H54 (cell line): ENCODE measurements at regions not wholly inside any gene's neighbourhood (a gene's known extent, or its start where the extent isn't known, plus 50 kb on each side); places are given as distances from the start of the nearest gene placed in this dataset.
"Not testable (repeated sequence)": the region's sequence is repeated elsewhere in the genome, so short reads cannot be mapped to it uniquely, and the experiment has no call there.

ENCODE experiments used
- DNase-seq: peaks from one replicate; pipeline ENCODE4 v3.0.0; 2011; ENCODE audit warnings: low spot score, mixed read lengths; ENCODE audit not compliant: insufficient read length
- FAIRE-seq: peaks from 3 replicates; lab custom pipeline; 2011; peaks lifted over from hg19 to GRCh38; lab: Jason Lieb, UNC
- POLR2A ChIP-seq: IDR thresholded peaks from 2 replicates; pipeline ENCODE4 v1.6.1; 2011; ENCODE audit warnings: low read depth, mild to moderate bottlenecking, low read length

DNA sequence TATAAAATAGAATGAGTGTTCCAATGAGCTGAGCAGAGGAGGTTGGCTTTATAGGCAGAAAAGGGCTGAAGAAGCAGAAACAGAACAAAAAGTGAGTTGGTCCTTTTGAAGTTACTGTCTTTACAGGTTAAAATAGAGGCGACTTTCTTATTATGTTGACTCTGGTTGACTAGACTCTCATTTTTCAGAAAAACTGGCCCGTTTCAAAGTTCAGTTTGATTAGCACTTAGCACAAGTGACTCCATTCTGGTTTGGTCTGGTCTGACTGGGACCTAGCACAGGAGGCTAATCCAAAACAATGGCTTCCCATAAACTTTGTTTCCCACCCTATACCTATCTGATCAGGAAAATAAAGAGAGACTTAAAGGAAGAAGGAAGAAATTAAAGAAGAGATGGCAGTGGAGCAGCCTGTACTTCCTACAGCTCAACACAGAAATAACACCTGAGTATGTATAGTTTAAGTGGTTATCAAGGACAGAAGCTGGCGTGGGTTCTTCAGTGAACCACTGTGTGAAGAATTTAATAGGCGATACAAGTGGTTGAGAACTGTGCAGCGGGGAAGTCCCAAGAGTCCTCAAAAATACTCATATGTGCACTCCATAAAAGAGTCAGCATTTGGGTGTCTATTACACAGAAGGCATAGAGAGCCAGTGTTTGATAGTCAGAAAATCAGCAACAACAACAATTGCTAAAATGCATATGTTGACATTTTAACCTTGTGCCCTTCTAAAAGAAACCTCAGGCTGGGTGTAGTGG is 554.8 kb upstream of the HTR2C start:
- FAIRE-seq: no peak
- TF ChIP-seq POLR2A: no peak
- no peak for DNase-seq

DNA sequence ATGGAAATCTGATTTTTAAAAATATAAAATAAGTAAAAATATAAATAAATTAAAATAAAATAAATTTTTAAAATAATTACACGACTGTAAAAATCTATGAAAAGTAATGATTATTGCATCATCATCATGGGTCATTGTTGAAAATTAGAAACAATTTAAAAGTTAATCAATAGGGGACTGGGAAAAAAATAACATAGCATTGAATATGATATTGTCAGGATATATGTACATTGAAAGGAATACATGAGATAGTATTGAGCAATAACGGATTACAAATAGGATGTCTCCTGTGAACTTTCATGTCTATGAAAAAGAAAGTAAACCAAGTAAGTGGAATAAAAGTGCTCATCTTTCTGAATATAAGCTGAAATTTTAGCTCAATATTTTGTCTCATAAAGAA is 566.8 kb upstream of the HTR2C start:
- no peak for FAIRE-seq
- no peak for TF ChIP-seq POLR2A

DNA sequence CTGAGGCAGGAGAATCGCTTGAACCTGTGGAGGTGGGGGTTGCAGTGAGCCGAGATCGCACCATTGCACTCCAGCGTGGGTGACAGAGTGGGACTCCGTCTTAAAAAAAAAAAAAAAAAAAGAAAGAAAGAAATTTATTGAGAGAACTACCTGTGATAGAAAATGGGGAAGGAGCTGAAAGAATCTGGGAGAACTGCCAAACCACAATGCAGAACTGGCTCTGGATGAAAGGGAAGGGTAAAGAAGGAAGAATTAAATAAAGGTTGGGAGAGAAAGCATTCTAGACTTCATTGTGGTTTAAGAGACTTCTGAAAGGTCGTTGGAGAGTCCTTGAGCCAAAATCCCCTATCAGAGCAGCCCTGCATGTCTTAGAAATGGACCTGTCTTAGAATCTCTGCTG is 567.9 kb upstream of the HTR2C start:
- DNase-seq (no peak), FAIRE-seq (no peak)
- no peak for TF ChIP-seq POLR2A

More for the DNA sequence above, 566.8 kb upstream of the HTR2C start:
- DNase-seq: no peak

DNA sequence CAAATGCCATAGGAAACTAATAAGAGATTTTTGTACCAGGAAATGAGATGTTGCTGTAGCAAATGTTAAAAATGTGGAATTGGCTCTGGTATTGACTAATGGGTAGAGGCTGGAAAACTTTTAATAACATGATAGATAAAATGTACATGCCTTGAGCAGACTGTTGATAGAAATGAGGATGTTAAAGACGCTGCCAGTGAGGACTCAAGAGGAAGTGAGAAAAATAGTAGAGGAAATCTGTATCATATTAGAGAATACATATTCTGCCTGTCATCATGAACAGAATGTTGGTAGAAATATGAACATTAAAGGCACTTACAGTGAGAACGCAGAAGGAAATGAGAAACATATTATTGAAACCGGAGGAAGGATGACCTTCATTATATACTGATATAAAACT is 577.2 kb upstream of the HTR2C start:
- FAIRE-seq (no peak), DNase-seq (no peak)
- TF ChIP-seq POLR2A: no peak

DNA sequence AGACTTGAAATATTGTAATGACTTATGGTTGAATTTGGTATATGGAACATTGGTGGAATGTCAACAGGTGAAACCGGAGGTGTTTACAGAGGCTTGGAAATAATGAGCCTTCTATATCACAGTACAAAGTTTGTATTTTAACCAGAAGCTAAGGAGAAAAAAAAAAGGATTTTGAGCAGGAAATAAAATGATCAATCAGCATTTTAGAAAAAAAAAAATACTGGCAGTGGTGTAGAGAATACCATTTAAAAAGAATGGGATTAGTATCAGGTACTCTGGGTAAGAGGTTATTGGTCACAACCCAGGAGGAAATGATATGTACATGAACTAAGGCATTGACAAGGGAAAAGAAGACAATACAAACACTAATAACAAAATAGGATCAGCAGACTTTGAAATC is 587.1 kb upstream of the HTR2C start:
- no peak for TF ChIP-seq POLR2A

DNA sequence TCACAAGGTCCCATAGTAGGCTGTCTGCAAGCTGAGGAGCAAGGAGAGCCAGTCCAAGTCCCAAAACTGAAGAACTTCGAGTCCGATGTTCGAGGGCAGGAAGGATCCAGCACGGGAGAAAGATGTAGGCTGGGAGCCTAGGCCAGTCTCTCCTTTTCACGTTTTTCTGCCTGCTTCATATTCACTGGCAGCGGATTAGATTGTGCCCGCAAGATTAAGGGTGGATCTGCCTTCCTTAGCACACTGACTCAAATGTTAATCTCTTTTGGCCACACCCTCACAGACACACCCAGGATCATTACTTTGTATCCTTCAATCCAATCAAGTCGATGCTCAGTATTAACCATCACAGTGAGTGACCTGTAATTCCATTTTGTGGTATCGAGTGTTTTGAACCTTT is 592.2 kb upstream of the HTR2C start:
- DNase-seq, FAIRE-seq: not testable (repeated sequence)

More for the DNA sequence above, 587.1 kb upstream of the HTR2C start:
- FAIRE-seq (no peak), DNase-seq (no peak)

DNA sequence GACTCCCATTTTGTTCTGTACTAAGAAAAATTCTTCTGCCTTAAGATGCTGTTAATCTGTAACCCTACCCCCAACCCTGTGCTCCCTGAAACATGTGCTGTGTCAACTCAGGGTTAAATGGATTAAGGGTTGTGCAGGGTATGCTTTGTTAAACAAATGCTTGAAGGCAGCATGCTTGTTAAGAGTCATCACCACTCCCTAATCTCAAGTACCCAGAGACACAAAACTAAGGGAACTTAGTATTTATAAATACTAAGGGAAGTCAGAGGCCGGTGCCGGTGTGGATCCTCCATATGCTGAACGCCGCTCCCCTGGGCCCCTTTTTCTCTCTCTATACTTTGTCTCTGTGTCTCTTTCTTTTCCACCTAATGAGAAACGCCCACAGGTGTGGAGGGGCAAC is 593.2 kb upstream of the HTR2C start:
- not testable (repeated sequence) for FAIRE-seq, DNase-seq

DNA sequence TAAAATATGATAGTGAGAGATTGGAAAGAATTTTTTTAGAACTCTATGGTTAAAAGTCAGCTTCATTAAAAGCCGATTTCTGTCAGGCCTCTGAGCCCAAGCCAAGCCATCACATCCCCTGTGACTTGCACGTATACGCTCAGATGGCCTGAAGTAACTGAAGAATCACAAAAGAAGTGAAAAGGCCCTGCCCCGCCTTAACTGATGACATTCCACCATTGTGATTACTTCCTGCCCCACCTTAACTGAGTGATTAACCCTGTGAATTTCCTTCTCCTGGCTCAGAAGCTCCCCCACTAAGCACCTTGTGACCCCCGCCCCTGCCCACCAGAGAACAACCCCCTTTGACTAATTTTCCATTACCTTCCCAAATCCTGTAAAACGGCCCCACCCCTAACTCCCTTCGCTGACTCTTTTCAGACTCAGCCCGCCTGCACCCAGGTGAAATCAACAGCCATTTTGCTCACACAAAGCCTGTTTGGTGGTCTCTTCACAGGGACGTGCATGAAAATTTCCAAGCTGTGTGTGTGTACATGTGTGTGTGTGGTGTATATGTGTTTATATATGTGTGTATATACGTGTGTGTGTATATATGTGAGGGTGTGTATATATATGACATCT is 595.5 kb upstream of the HTR2C start:
- not testable (repeated sequence) for DNase-seq, FAIRE-seq

DNA sequence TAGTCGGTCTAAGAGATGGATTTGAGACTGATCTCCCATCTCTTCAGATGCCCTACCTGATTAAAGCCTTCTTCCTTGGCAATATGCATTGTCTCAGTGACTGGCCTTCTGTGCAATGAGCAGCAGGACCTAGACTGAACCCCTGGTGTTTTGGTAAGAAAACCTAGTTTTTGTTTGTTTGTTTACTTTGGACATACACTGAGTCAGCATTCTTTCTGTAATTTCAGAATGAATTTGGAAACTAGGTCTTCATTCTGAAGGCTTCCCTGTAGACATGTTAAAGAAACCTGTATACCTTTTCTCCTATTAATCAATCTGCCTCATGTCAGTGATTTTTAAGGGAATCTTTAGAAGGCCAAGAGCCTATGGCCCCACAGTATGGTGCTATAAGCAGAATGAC is 597.5 kb upstream of the HTR2C start:
- DNase-seq (no peak), FAIRE-seq (no peak)
- TF ChIP-seq POLR2A: no peak

DNA sequence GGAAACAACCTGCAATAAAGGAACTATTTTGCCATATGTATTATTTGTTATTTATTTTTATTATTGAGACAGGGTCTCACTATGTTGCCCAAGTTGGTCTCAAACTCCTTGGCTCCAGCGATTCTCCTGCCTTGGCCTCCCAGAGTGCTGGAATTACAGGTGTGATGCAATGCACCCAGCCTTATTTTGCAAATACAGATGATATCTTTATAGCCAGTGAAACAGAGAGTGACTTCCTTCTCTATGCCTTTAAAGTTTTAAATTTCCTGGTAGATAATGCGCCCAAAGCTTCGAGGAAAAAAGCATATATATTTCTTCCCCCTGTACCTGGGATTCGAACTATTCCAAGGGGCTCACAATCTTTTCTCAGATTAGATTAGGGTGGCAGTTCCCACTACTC is 601.1 kb upstream of the HTR2C start:
- DNase-seq (no peak), FAIRE-seq (no peak)
- no peak for TF ChIP-seq POLR2A

DNA sequence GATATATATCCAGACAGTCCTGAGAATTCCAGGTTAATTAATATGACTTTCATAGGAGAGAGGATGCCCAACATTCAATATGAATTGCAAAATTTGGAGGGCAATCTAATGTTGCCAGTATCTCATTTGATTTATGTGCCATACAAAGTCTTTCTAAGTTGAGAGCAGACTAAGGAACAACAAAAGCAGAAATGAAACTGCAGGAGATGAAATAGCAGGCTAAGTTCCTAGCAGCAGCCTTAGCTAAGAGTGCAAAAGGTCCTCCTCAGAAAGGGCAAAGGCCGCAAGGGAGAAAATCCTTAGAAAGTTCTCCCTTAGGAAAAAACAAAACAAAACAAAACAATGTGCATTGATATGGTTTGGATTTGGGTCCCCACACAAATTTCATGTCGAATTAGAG is 602.9 kb upstream of the HTR2C start:
- FAIRE-seq (no peak), DNase-seq (no peak)
- TF ChIP-seq POLR2A: no peak

DNA sequence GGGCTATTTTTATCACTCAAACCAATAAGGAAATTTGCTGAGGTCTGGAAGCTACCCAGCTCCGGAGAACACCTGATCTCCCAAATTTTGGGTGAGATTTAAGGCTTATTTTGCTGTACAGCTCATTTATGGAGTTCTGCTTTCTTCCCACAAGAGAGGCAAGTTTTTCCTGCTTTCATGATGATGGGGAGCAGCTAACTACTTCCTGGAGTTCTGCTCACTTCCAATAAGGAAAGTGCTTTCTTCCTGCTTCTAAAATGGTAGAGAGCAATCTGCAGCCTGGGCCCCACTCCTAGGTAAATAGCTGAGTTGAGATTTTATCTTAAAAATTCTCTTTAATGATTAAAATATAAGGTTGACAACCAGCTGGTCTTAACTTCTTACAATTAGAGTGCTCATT is 606.0 kb upstream of the HTR2C start:
- DNase-seq (no peak), FAIRE-seq (no peak)
- TF ChIP-seq POLR2A: no peak

DNA sequence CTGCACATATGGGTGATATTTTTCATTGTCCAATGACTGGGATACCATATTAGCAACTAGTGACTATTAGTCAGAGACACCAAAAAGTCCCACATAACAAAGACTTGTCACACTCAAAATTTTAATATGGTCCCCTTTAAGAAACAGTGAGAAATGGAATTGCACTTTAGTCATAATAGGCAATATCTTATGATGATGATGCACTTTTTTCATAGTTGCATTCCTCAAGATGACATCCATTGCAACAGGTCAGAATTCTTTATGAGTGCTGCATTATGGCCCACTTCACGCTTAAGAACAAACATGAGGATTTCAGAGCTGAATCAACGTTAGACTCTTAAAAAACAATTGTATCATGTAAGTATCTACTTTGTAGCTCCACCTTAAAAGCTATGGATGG is 608.4 kb upstream of the HTR2C start:
- TF ChIP-seq POLR2A: no peak
- FAIRE-seq (no peak), DNase-seq (no peak)

DNA sequence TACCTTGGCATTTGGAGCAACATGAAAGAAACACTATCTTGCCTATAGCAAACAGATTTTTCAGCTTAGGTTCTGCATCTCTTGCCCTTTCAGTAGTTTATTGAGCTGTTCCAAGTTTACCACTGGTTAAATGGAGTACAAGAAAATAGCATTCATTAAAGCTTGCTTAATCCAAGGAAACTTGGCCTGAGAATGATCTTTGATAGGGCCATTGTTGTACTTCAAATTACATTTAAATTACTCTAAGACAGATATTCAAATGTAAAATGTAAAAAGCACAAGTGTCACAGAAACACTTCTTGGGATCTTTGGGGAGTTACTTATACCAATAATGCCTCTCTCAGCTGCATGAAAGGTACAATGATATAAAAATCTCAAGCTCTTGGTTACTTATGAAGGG is 609.0 kb upstream of the HTR2C start:
- DNase-seq (no peak), FAIRE-seq (no peak)
- TF ChIP-seq POLR2A: no peak

DNA sequence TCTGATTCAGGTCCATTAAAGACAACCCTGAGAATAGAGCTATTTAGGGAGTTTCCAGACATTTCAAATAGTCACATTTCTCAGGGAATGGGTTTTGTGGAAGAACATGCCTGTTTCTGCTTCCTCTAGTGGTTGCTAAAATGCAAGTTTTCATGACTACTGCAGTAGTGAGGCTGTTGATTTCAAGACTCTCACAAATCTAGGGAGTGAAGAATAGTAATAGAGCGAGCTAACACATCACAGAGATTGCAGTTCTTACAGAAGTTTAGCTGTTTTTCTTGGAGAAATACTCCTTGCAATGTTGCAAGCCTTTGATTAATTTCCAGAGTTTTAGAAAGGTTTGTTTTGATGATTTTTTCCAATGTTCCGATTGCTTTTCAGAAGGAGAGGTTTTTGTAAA is 610.2 kb upstream of the HTR2C start:
- TF ChIP-seq POLR2A: no peak
- no peak for DNase-seq
- FAIRE-seq: no peak

DNA sequence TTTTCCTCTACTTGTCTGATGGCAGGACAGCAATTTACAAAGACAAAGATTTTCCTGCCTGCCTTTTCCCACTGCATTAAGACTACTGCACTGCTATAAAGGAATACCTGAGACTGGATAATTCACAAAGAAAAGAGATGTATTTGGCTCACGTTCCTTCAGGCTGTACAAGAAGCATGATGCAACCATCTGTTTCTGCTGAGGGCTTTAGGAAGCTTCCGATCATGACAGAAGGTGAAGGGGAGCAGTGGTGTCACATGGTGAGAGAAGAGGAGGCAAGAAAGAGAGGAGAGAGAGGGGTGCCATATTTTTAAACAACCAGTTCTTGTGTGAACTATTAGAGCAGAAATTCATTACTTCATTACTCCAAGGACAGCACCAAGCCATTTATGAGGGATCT is 617.1 kb upstream of the HTR2C start:
- FAIRE-seq (no peak), DNase-seq (no peak)
- no peak for TF ChIP-seq POLR2A
